ENCODE measurements at regions not wholly inside any gene's neighbourhood (a gene's known extent, or its start where the extent isn't known, plus 50 kb on each side); places are given as distances from the start of the nearest gene placed in this dataset.

- Histone ChIP-seq H3K79me2 (no peaks in the 10 kb centered on the region), H2AFZ (no peak overlapping the region), H4K20me1 (ENCODE audit: insufficient read depth, poor library complexity, severe bottlenecking) (no peaks in the 10 kb centered on the region), H3K36me3 (replicated peaks; ENCODE audit: insufficient read depth, low read depth) (no peaks in the 10 kb centered on the region), H3K4me1 (ENCODE audit: insufficient read depth) (no peaks in the 10 kb centered on the region), H3K9me3 (ENCODE audit: low read depth) (peaks cover 2% of the 10 kb centered on the region), H3K27ac (no peak overlapping the region), H3K27me3 (no peaks in the 10 kb centered on the region), H3K4me2 (no peak overlapping the region), H3K9me2 (replicated peaks; ENCODE audit: insufficient read depth) (no peaks in the 10 kb centered on the region), H3K4me3 (no peak overlapping the region)
- 68% methylated on average over 2 of the region's 2 CpGs for WGBS (ENCODE audit: low lambda C conversion rate, missing lambda C conversion rate)
- TF ChIP-seq EZH2 (IDR thresholded peaks at IDR 0.05; ENCODE audit: borderline replicate concordance) (no peak), CTCF (IDR thresholded peaks at IDR 0.05; ENCODE audit: poor library complexity) (no peak), EZH2phosphoT487 (IDR thresholded peaks at IDR 0.05; ENCODE audit: low read depth, severe bottlenecking, unreplicated experiment) (no peak)
- DNase-seq (ENCODE audit: low spot score), result no peak
Measured at GRCh38 chr7:94236960-94237359, 157.7 kb upstream of the COL1A2 start.

GRCh38 chr7:94237417-94237816, 157.3 kb upstream of the COL1A2 start:
- TF ChIP-seq EZH2 (IDR thresholded peaks at IDR 0.05; ENCODE audit: borderline replicate concordance) (no peak), CTCF (IDR thresholded peaks at IDR 0.05; ENCODE audit: poor library complexity) (no peak), EZH2phosphoT487 (IDR thresholded peaks at IDR 0.05; ENCODE audit: low read depth, severe bottlenecking, unreplicated experiment) (no peak)
- Histone ChIP-seq H2AFZ (no peak overlapping the region), H3K36me3 (replicated peaks; ENCODE audit: insufficient read depth, low read depth) (no peaks in the 10 kb centered on the region), H4K20me1 (ENCODE audit: insufficient read depth, poor library complexity, severe bottlenecking) (no peaks in the 10 kb centered on the region), H3K79me2 (no peaks in the 10 kb centered on the region), H3K9me2 (replicated peaks; ENCODE audit: insufficient read depth) (no peaks in the 10 kb centered on the region), H3K9me3 (ENCODE audit: low read depth) (no peaks in the 10 kb centered on the region), H3K4me3 (no peak overlapping the region), H3K27ac (no peak overlapping the region), H3K4me2 (no peak overlapping the region), H3K4me1 (ENCODE audit: insufficient read depth) (no peaks in the 10 kb centered on the region), H3K27me3 (no peaks in the 10 kb centered on the region)
- 62% methylated on average over 3 of the region's 3 CpGs for WGBS (ENCODE audit: low lambda C conversion rate, missing lambda C conversion rate)
- DNase-seq (ENCODE audit: low spot score), result no peak

- no peak overlapping the region for H3K4me2 ChIP-seq
- no peaks in the 10 kb centered on the region for H3K9me3 ChIP-seq (ENCODE audit: low read depth)
- H2AFZ ChIP-seq, result no peak overlapping the region
- no peaks in the 10 kb centered on the region for H3K27me3 ChIP-seq
- no peaks in the 10 kb centered on the region for H4K20me1 ChIP-seq (ENCODE audit: insufficient read depth, poor library complexity, severe bottlenecking)
- no peaks in the 10 kb centered on the region for H3K79me2 ChIP-seq
- H3K36me3 ChIP-seq (replicated peaks; ENCODE audit: insufficient read depth, low read depth), result no peaks in the 10 kb centered on the region
- 70% methylated on average over 4 of the region's 4 CpGs for WGBS (ENCODE audit: low lambda C conversion rate, missing lambda C conversion rate)
- no peak overlapping the region for H3K27ac ChIP-seq
- H3K9me2 ChIP-seq (replicated peaks; ENCODE audit: insufficient read depth), result no peaks in the 10 kb centered on the region
- H3K4me1 ChIP-seq (ENCODE audit: insufficient read depth), result no peaks in the 10 kb centered on the region
- TF ChIP-seq EZH2 (IDR thresholded peaks at IDR 0.05; ENCODE audit: borderline replicate concordance) (no peak), CTCF (IDR thresholded peaks at IDR 0.05; ENCODE audit: poor library complexity) (no peak), EZH2phosphoT487 (IDR thresholded peaks at IDR 0.05; ENCODE audit: low read depth, severe bottlenecking, unreplicated experiment) (no peak)
- no peak overlapping the region for H3K4me3 ChIP-seq
- no peak for DNase-seq (ENCODE audit: low spot score)
Measured at GRCh38 chr7:94239661-94240234, 154.9 kb upstream of the COL1A2 start.

GRCh38 chr7:94240902-94241301, 153.8 kb upstream of the COL1A2 start:
- no peak overlapping the region for H2AFZ ChIP-seq
- H3K27ac ChIP-seq, result no peak overlapping the region
- no peak for DNase-seq (ENCODE audit: low spot score)
- no peaks in the 10 kb centered on the region for H3K4me1 ChIP-seq (ENCODE audit: insufficient read depth)
- no peak overlapping the region for H3K4me2 ChIP-seq
- no peak overlapping the region for H3K4me3 ChIP-seq
- no peaks in the 10 kb centered on the region for H3K36me3 ChIP-seq (replicated peaks; ENCODE audit: insufficient read depth, low read depth)
- TF ChIP-seq CTCF (IDR thresholded peaks at IDR 0.05; ENCODE audit: poor library complexity), result no peak
- no peak for TF ChIP-seq EZH2 (IDR thresholded peaks at IDR 0.05; ENCODE audit: borderline replicate concordance)
- no peak for TF ChIP-seq EZH2phosphoT487 (IDR thresholded peaks at IDR 0.05; ENCODE audit: low read depth, severe bottlenecking, unreplicated experiment)
- H4K20me1 ChIP-seq (ENCODE audit: insufficient read depth, poor library complexity, severe bottlenecking), result no peaks in the 10 kb centered on the region
- no peaks in the 10 kb centered on the region for H3K9me2 ChIP-seq (replicated peaks; ENCODE audit: insufficient read depth)
- H3K27me3 ChIP-seq, result no peaks in the 10 kb centered on the region
- H3K79me2 ChIP-seq, result no peaks in the 10 kb centered on the region
- WGBS (ENCODE audit: low lambda C conversion rate, missing lambda C conversion rate), result 96% methylated on average over 6 of the region's 6 CpGs
- no peaks in the 10 kb centered on the region for H3K9me3 ChIP-seq (ENCODE audit: low read depth)

Measured in hepatocyte (in vitro differentiated cells).